ENCODE measurements at regions not wholly inside any gene's neighbourhood (a gene's known extent, or its start where the extent isn't known, plus 50 kb on each side); places are given as distances from the start of the nearest gene placed in this dataset.

- TF ChIP-seq EZH2phosphoT487 (IDR thresholded peaks at IDR 0.05; ENCODE audit: borderline replicate concordance, low read length) (no peak), EZH2 (IDR thresholded peaks at IDR 0.05; ENCODE audit: low read length, unreplicated experiment) (no peak), CTCF (conservative IDR thresholded peaks at IDR 0.05; ENCODE audit: low read depth, low read length) (no peak)
- intact Hi-C loops (cut with micrococcal nuclease), result loop anchor here (10.0 kb wide), 1 partner anchor 120 kb away; no protein-coding TSS in a partner anchor
- ATAC-seq (no peak), DNase-seq (no peak)
- no peaks in the 10 kb centered on the region for H3K79me2 ChIP-seq (ENCODE audit: low read length)
- no peaks in the 10 kb centered on the region for H3K9me2 ChIP-seq (replicated peaks; ENCODE audit: low read length)
- peaks cover 20% of the 10 kb centered on the region; the same call in 1 of the 2 replicates for H3K27me3 ChIP-seq (ENCODE audit: low read length)
- ChIA-PET POLR2A (ENCODE audit: unreplicated experiment) (no interaction called here), CTCF (no interaction called here)
- no peaks in the 10 kb centered on the region for H3K36me3 ChIP-seq (ENCODE audit: low read depth, low read length)
- H4K20me1 ChIP-seq (ENCODE audit: low read length), result no peaks in the 10 kb centered on the region
- no peak overlapping the region for H3K9ac ChIP-seq (ENCODE audit: low read length)
- no TSS peak for BruUV-seq (replicated peaks)
- no peak overlapping the region for H3K4me3 ChIP-seq (ENCODE audit: low read length)
- H3K9me3 ChIP-seq (ENCODE audit: low read length), result no peaks in the 10 kb centered on the region
- no peak overlapping the region for H3K27ac ChIP-seq (ENCODE audit: low read length)
- H3K4me2 ChIP-seq (ENCODE audit: low read length), result no peak overlapping the region
- H3F3A ChIP-seq (ENCODE audit: low read length, unreplicated experiment), result no peaks in the 10 kb centered on the region
- no peaks in the 10 kb centered on the region for H3K4me1 ChIP-seq (ENCODE audit: insufficient read depth, low read length)
- H2AFZ ChIP-seq (ENCODE audit: low read length), result no peak overlapping the region
Measured at GRCh38 chr4:138845054-138845453, 170.5 kb upstream of the NOCT start.

- H3F3A ChIP-seq (ENCODE audit: low read length, unreplicated experiment), result no peaks in the 10 kb centered on the region
- H3K27ac ChIP-seq (ENCODE audit: low read length), result no peak overlapping the region
- no peaks in the 10 kb centered on the region for H3K9me3 ChIP-seq (ENCODE audit: low read length)
- no peak overlapping the region for H2AFZ ChIP-seq (ENCODE audit: low read length)
- H3K4me3 ChIP-seq (ENCODE audit: low read length), result no peak overlapping the region
- no peak overlapping the region for H3K4me2 ChIP-seq (ENCODE audit: low read length)
- no peaks in the 10 kb centered on the region for H3K4me1 ChIP-seq (ENCODE audit: insufficient read depth, low read length)
- intact Hi-C loops (cut with micrococcal nuclease), result loop anchor here (10.0 kb wide), 1 partner anchor 119 kb away; no protein-coding TSS in a partner anchor
- CTCF ChIA-PET, result no interaction called here
- H3K9me2 ChIP-seq (replicated peaks; ENCODE audit: low read length), result no peaks in the 10 kb centered on the region
- no peak overlapping the region for H3K9ac ChIP-seq (ENCODE audit: low read length)
- POLR2A ChIA-PET (ENCODE audit: unreplicated experiment), result no interaction called here
- DNase-seq, result no peak
- TF ChIP-seq EZH2 (IDR thresholded peaks at IDR 0.05; ENCODE audit: low read length, unreplicated experiment) (no peak), CTCF (conservative IDR thresholded peaks at IDR 0.05; ENCODE audit: low read depth, low read length) (no peak), EZH2phosphoT487 (IDR thresholded peaks at IDR 0.05; ENCODE audit: borderline replicate concordance, low read length) (no peak)
- no peak for ATAC-seq
- H3K36me3 ChIP-seq (ENCODE audit: low read depth, low read length), result no peaks in the 10 kb centered on the region
- BruUV-seq (replicated peaks), result no TSS peak
- H4K20me1 ChIP-seq (ENCODE audit: low read length), result no peaks in the 10 kb centered on the region
- peaks cover 20% of the 10 kb centered on the region; the same call in 1 of the 2 replicates for H3K27me3 ChIP-seq (ENCODE audit: low read length)
- H3K79me2 ChIP-seq (ENCODE audit: low read length), result no peaks in the 10 kb centered on the region
Measured at GRCh38 chr4:138843616-138844015, 172.0 kb upstream of the NOCT start.

GRCh38 chr4:138841343-138841742 lies 174.2 kb upstream of the NOCT start:
- peaks cover 16% of the 10 kb centered on the region; the same call in 1 of the 2 replicates for H3K27me3 ChIP-seq (ENCODE audit: low read length)
- ATAC-seq, result no peak
- ChIA-PET CTCF (no interaction called here), POLR2A (ENCODE audit: unreplicated experiment) (no interaction called here)
- no peaks in the 10 kb centered on the region for H3F3A ChIP-seq (ENCODE audit: low read length, unreplicated experiment)
- H3K36me3 ChIP-seq (ENCODE audit: low read depth, low read length), result no peaks in the 10 kb centered on the region
- intact Hi-C loops (cut with micrococcal nuclease), result loop anchor here (10.0 kb wide), 1 partner anchor 117 kb away; no protein-coding TSS in a partner anchor
- no peak overlapping the region for H3K27ac ChIP-seq (ENCODE audit: low read length)
- no peaks in the 10 kb centered on the region for H3K79me2 ChIP-seq (ENCODE audit: low read length)
- H3K4me1 ChIP-seq (ENCODE audit: insufficient read depth, low read length), result no peaks in the 10 kb centered on the region
- H4K20me1 ChIP-seq (ENCODE audit: low read length), result no peaks in the 10 kb centered on the region
- no peak for TF ChIP-seq EZH2 (IDR thresholded peaks at IDR 0.05; ENCODE audit: low read length, unreplicated experiment)
- TF ChIP-seq EZH2phosphoT487 (IDR thresholded peaks at IDR 0.05; ENCODE audit: borderline replicate concordance, low read length), result no peak
- no peak for TF ChIP-seq CTCF (conservative IDR thresholded peaks at IDR 0.05; ENCODE audit: low read depth, low read length)
- BruUV-seq (replicated peaks), result no TSS peak
- no peak overlapping the region for H2AFZ ChIP-seq (ENCODE audit: low read length)
- H3K4me3 ChIP-seq (ENCODE audit: low read length), result no peak overlapping the region
- no peaks in the 10 kb centered on the region for H3K9me2 ChIP-seq (replicated peaks; ENCODE audit: low read length)
- H3K9me3 ChIP-seq (ENCODE audit: low read length), result no peaks in the 10 kb centered on the region
- no peak overlapping the region for H3K4me2 ChIP-seq (ENCODE audit: low read length)
- no peak for DNase-seq
- no peak overlapping the region for H3K9ac ChIP-seq (ENCODE audit: low read length)

Measured in PC-3 (cell line).